Erythroblast (primary cell): ENCODE measurements at regions not wholly inside any gene's neighbourhood (a gene's known extent, or its start where the extent isn't known, plus 50 kb on each side); places are given as distances from the start of the nearest gene placed in this dataset.

Source experiments
- GATA1 ChIP-seq: IDR thresholded peaks from 2 replicates; pipeline ENCODE4 v1.6.1; 2011; ENCODE audit warnings: low read depth, mild to moderate bottlenecking, control low read depth, low read length, moderate library complexity
- POLR2A ChIP-seq: IDR thresholded peaks from 2 replicates; pipeline ENCODE4 v1.6.1; 2011; ENCODE audit warnings: mild to moderate bottlenecking, low read length

DNA sequence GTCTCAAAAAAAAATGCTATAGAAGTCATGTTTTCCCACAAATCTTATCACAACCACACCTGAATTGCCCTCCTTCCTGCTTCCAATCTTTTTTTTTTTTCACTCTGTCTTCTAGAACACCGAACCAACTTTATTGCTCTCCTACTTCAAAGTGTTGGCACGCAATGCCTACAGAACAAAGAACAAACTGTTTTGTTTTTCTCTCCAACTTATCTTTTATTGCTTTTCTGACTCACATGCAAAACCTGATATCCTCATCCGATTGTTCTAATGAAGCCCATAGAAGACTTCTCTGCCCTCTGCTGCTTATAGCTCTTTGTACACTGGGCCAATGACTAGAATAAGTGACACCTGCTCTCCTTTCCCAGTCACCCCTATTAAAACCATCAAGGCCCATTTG, 602.8 kb downstream of the EPHA4 start:
- no peak for TF ChIP-seq POLR2A
- TF ChIP-seq GATA1: no peak
